Natural killer cell treated with Interleukin-12 subunit alpha and Interleukin-12 subunit beta and Interleukin-15 and Interleukin-18, amount 100 ng/mL, for 72 hours (primary cell): ENCODE measurements at regions not wholly inside any gene's neighbourhood (a gene's known extent, or its start where the extent isn't known, plus 50 kb on each side); places are given as distances from the start of the nearest gene placed in this dataset.
"Not testable (repeated sequence)": the region's sequence is repeated elsewhere in the genome, so short reads cannot be mapped to it uniquely, and the experiment has no call there.

Experiments used
- ATAC-seq, 2 donors: fragments of 150-1000 bp; cut with Tn5 transposase in 1 of 2; sonication (Bioruptor Pico), chemical (Tn5 transposase) in 1 of 2; 2 replicates each; pipeline ENCODE4 v1.10.0; 2021
- DNase-seq: peaks from one replicate; pipeline ENCODE4 v3.0.0; 2022; ENCODE audit warnings: low spot score
- H3K27ac Mint-ChIP-seq, 2 donors: 1 replicate in 1 of 2; 2 replicates in 1 of 2; pipeline ENCODE4 v1.8.0; 2022; ENCODE audit warnings: mixed read lengths in 2 of 2, mild to moderate bottlenecking in 1 of 2, moderate library complexity in 1 of 2
- H3K27me3 Mint-ChIP-seq, 2 donors: 1 replicate in 1 of 2; 2 replicates in 1 of 2; pipeline ENCODE4 v1.8.0; 2022; ENCODE audit warnings: mixed read lengths in 2 of 2
- H3K36me3 Mint-ChIP-seq: one replicate; pipeline ENCODE4 v1.8.0; 2022; ENCODE audit warnings: mixed read lengths
- H3K4me1 Mint-ChIP-seq, 2 donors: 1 replicate in 1 of 2; 2 replicates in 1 of 2; pipeline ENCODE4 v1.8.0; 2022; ENCODE audit warnings: low read depth in 2 of 2, mixed read lengths in 2 of 2, mild to moderate bottlenecking in 1 of 2
- H3K4me3 Mint-ChIP-seq: one replicate; pipeline ENCODE4 v1.8.0; 2022; ENCODE audit warnings: mixed read lengths
- H3K9me3 Mint-ChIP-seq: 2 replicates; pipeline ENCODE4 v1.8.0; 2022; ENCODE audit warnings: mixed read lengths

- ATAC-seq (no peak), DNase-seq (no peak)
- H3K4me1 Mint-ChIP-seq, result no peaks in the 10 kb centered on the region
- no peaks in the 10 kb centered on the region for H3K36me3 Mint-ChIP-seq
- no peak overlapping the region for H3K4me3 Mint-ChIP-seq
- H3K9me3 Mint-ChIP-seq, result no peaks in the 10 kb centered on the region
- H3K27me3 Mint-ChIP-seq, result peaks cover 0 to 7% of the 10 kb centered on the region in 2 donors
- no peak overlapping the region for H3K27ac Mint-ChIP-seq
These were observed 97.6 kb downstream of the NAV1 start for GRCh38 chr1:201636510-201636971.

DNA sequence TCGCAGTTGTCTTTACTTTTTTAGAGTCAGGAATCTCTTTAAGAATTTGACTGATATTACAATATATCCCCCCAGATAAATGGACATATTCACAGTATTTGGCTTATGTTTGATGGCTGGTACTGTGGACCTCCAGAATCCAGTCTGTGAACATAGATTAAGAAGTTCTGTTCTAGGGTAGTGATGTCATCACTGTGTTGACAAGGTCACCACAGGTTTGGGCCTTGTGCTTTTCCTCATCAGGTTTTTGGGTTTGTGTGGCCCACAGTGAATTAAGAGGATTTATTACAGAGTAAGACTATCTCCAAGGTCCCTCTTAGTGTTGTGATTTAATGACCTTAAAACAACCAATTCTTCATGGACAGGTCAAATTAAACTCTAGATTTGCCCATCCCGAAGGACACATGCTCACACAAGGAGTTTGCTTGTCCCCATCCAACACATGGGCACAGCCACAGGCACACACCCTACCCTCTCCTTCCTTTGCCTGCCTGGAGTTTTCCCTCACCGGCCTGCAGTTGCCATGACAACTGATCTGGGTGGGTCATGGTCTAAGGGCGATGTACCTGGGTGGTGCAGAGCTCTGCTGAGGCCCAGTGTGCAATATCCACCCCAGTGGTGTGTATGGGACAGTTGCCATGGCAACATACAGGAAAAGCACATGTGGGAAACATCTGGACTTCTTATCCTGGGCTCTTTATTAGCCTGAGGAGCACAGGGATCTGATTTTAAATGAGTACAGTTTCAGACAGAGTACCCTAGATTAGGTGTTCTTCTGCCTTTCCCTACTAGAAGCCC is 98.6 kb downstream of the NAV1 start:
- H3K36me3 Mint-ChIP-seq, result no peaks in the 10 kb centered on the region
- H3K4me1 Mint-ChIP-seq, result no peaks in the 10 kb centered on the region
- H3K4me3 Mint-ChIP-seq, result no peak overlapping the region
- H3K27me3 Mint-ChIP-seq, result peaks cover 0 to 6% of the 10 kb centered on the region in 2 donors
- H3K27ac Mint-ChIP-seq, result no peak overlapping the region
- no peaks in the 10 kb centered on the region for H3K9me3 Mint-ChIP-seq
- no peak for ATAC-seq
- DNase-seq, result no peak

DNA sequence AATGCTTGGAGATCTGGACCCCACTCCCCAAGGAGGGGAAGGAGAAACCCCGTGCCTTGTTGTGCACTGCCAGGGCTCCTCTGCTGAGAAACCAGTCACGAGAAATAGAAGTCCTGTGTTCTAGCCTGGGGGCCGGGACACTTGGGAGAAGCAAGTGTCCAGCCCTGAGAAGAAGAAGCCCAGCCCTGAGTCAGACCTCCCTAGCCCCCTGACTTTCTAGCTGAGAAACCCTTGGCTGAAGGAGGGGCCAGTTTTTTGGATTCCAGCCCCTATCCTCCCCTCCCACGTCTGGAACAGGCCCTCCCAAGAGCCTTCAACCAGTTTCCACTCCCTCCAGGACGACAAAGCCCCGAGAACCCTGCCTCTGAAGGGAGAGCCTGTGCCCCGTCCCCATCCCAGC is 100.5 kb downstream of the NAV1 start:
- H3K27me3 Mint-ChIP-seq, result peaks cover 4 to 8% of the 10 kb centered on the region in 2 donors

GRCh38 chr1:201639826-201640225 is 100.9 kb downstream of the NAV1 start:
- H3K4me3 Mint-ChIP-seq, result no peak overlapping the region
- DNase-seq, result no peak
- H3K4me1 Mint-ChIP-seq, result peaks cover 0 to 3% of the 10 kb centered on the region in 2 donors
- no peaks in the 10 kb centered on the region for H3K9me3 Mint-ChIP-seq
- peaks cover 8 to 13% of the 10 kb centered on the region in 2 donors for H3K27me3 Mint-ChIP-seq
- H3K36me3 Mint-ChIP-seq, result no peaks in the 10 kb centered on the region
- ATAC-seq, result no peak
- no peak overlapping the region for H3K27ac Mint-ChIP-seq

More for the DNA sequence above, 100.5 kb downstream of the NAV1 start:
- no peaks in the 10 kb centered on the region for H3K36me3 Mint-ChIP-seq
- H3K27ac Mint-ChIP-seq, result no peak overlapping the region
- ATAC-seq (peak in 1 of 2 donors; percentile 4), DNase-seq (no peak)
- no peaks in the 10 kb centered on the region for H3K9me3 Mint-ChIP-seq
- H3K4me1 Mint-ChIP-seq, result peaks cover 0 to 3% of the 10 kb centered on the region in 2 donors
- no peak overlapping the region for H3K4me3 Mint-ChIP-seq

DNA sequence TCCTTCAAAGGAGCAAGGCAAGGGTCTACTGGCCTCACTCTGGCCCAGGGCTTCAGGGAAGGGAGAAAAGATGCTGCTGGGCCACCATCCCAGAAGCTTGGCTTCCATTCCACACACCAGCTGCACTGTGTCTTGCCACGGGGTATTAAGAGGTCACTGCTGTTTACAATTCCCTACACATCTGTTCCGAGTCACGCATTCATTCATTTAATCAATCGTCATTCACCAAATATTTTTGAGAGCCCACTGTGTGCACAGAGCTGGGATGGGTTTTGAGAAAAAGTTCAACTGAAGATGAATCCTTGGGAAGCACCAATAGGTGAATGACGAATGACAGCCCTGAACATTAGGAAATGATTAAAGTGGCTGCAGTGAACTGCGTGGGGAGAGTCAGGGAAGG is 101.7 kb downstream of the NAV1 start:
- H3K4me3 Mint-ChIP-seq, result no peak overlapping the region
- peaks cover 0 to 3% of the 10 kb centered on the region in 2 donors for H3K4me1 Mint-ChIP-seq
- H3K27me3 Mint-ChIP-seq, result peaks cover 10 to 17% of the 10 kb centered on the region in 2 donors
- no peaks in the 10 kb centered on the region for H3K36me3 Mint-ChIP-seq
- H3K27ac Mint-ChIP-seq, result no peak overlapping the region
- ATAC-seq, result no peak
- no peak for DNase-seq
- H3K9me3 Mint-ChIP-seq, result no peaks in the 10 kb centered on the region

- Mint-ChIP-seq H3K9me3 (no peaks in the 10 kb centered on the region), H3K27ac (no peak overlapping the region), H3K4me3 (no peak overlapping the region), H3K27me3 (peaks cover 14 to 28% of the 10 kb centered on the region in 2 donors), H3K36me3 (no peaks in the 10 kb centered on the region), H3K4me1 (peaks cover 0 to 3% of the 10 kb centered on the region in 2 donors)
- DNase-seq (no peak), ATAC-seq (no peak)
These were observed 102.8 kb downstream of the NAV1 start for GRCh38 chr1:201641524-201642253.

- H3K27me3 Mint-ChIP-seq, result peaks cover 19 to 33% of the 10 kb centered on the region in 2 donors
- no peak overlapping the region for H3K4me3 Mint-ChIP-seq
- H3K27ac Mint-ChIP-seq, result no peak overlapping the region
- no peaks in the 10 kb centered on the region for H3K36me3 Mint-ChIP-seq
- DNase-seq (no peak), ATAC-seq (no peak)
- H3K4me1 Mint-ChIP-seq, result peaks cover 0 to 3% of the 10 kb centered on the region in 2 donors
- no peaks in the 10 kb centered on the region for H3K9me3 Mint-ChIP-seq
These were observed 104.8 kb downstream of the NAV1 start for GRCh38 chr1:201643835-201644104.

- no peak overlapping the region for H3K4me3 Mint-ChIP-seq
- no peaks in the 10 kb centered on the region for H3K9me3 Mint-ChIP-seq
- no peaks in the 10 kb centered on the region for H3K36me3 Mint-ChIP-seq
- H3K4me1 Mint-ChIP-seq, result peaks cover 0 to 3% of the 10 kb centered on the region in 2 donors
- ATAC-seq (no peak), DNase-seq (no peak)
- no peak overlapping the region for H3K27ac Mint-ChIP-seq
- peaks cover 19 to 33% of the 10 kb centered on the region in 2 donors for H3K27me3 Mint-ChIP-seq
These were observed 105.3 kb downstream of the NAV1 start for GRCh38 chr1:201644197-201644596.

DNA sequence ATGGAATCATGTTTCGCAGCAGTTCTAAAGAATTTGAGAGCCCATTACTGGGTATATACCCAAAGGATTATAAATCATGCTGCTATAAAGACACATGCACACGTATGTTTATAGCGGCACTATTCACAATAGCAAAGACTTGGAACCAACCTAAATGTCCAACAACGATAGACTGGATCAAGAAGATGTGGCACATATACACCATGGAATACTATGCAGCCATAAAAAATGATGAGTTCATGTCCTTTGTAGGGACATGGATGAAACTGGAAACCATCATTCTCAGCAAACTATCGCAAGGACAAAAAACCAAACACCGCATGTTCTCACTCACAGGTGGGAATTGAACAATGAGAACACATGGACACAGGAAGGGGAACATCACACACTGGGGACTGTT is 106.1 kb downstream of the NAV1 start:
- not testable (repeated sequence) for H3K4me3 Mint-ChIP-seq, H3K4me1 Mint-ChIP-seq, H3K9me3 Mint-ChIP-seq, H3K36me3 Mint-ChIP-seq, DNase-seq, H3K27ac Mint-ChIP-seq, ATAC-seq
- H3K27me3 Mint-ChIP-seq, result peaks cover 19 to 33% of the 10 kb centered on the region in 2 donors

DNA sequence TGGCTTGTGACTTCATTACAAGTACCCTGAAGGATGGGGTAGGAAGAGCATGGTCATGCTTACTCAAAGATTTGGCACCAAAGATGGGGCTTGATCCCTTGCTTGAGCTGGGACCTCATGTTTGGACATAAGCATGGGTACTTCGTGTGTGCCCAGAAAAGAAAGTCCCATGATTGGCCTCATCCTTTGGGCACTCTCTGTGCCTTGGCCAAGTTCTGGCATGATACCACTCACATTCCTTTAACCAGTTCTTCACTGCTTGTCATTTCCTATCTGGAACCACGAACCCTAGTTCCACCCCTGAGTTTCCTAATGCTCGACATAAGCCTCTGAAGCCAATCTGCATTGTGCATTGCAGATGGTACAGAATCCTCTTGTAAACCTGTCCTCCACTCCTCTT is 107.0 kb downstream of the NAV1 start:
- Mint-ChIP-seq H3K27ac (no peak overlapping the region), H3K36me3 (no peaks in the 10 kb centered on the region), H3K27me3 (peaks cover 24 to 37% of the 10 kb centered on the region in 2 donors), H3K9me3 (no peaks in the 10 kb centered on the region), H3K4me1 (peaks cover 0 to 3% of the 10 kb centered on the region in 2 donors), H3K4me3 (no peak overlapping the region)
- DNase-seq (no peak), ATAC-seq (no peak)

DNA sequence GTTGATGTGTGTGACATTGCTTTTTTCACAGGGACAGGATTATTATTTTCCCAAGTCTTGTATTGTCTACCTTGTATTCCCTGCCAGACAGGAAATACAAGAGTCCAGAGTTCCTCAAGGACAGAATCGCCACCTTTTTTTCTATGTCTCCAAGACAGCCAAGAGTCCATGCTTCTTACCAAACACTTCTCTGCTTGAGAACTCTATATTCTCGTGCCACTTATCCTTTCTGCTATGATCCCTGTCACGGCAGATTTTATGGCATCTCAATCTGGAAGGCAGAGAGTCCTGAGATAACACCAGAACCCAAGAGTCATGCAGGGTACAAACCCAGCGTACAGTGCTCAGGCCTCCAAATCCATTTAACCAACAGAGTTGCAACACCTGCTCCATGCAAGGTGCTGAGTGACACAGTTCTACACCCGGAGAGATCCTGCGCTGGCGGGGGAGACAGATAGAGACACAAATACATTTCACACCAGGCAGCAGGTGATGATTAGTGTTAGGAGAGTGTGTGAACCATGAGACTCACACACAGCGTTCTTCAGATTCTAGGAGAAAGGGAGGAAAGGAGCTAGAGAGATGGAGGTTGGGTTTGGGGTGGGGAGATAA is 107.6 kb downstream of the NAV1 start:
- no peaks in the 10 kb centered on the region for H3K36me3 Mint-ChIP-seq

DNA sequence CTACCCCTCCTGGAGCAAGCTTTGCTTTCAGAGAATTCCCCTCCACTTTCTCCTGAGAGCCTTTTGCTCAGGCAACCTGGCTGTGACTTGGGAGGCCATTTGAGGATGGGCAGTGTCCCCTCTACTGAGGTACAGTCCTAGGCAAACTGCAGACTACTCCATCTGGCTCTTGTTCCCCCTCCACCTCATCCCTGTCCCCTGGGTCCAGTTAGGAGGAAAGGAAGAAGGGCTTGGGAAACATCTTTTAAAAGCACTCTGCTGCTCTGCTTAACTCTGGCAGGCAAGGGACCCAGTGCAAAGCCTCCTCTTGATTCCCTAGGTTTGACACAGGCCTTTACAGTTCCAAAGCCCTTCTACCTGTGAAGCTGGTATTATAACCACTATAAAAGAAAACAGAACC is 108.2 kb downstream of the NAV1 start:
- Mint-ChIP-seq H3K4me1 (peaks cover 0 to 3% of the 10 kb centered on the region in 2 donors), H3K27me3 (peaks cover 32 to 45% of the 10 kb centered on the region in 2 donors), H3K27ac (no peak overlapping the region), H3K9me3 (no peaks in the 10 kb centered on the region), H3K36me3 (no peaks in the 10 kb centered on the region), H3K4me3 (no peak overlapping the region)
- ATAC-seq (no peak), DNase-seq (no peak)

More for the DNA sequence above, 107.6 kb downstream of the NAV1 start:
- no peak overlapping the region for H3K27ac Mint-ChIP-seq
- no peak overlapping the region for H3K4me3 Mint-ChIP-seq
- H3K9me3 Mint-ChIP-seq, result no peaks in the 10 kb centered on the region
- no peak for DNase-seq
- H3K27me3 Mint-ChIP-seq, result peaks cover 28 to 43% of the 10 kb centered on the region in 2 donors
- peak in 1 of 2 donors; percentile 21 for ATAC-seq
- peaks cover 0 to 3% of the 10 kb centered on the region in 2 donors for H3K4me1 Mint-ChIP-seq

- no peak overlapping the region for H3K4me3 Mint-ChIP-seq
- ATAC-seq (no peak), DNase-seq (no peak)
- no peaks in the 10 kb centered on the region for H3K9me3 Mint-ChIP-seq
- no peak overlapping the region for H3K27ac Mint-ChIP-seq
- H3K4me1 Mint-ChIP-seq, result peaks cover 0 to 3% of the 10 kb centered on the region in 2 donors
- peaks cover 32 to 45% of the 10 kb centered on the region in 2 donors for H3K27me3 Mint-ChIP-seq
- H3K36me3 Mint-ChIP-seq, result no peaks in the 10 kb centered on the region
These were observed 108.8 kb downstream of the NAV1 start for GRCh38 chr1:201647722-201648065.
